ENCODE measurements at regions not wholly inside any gene's neighbourhood (a gene's known extent, or its start where the extent isn't known, plus 50 kb on each side); places are given as distances from the start of the nearest gene placed in this dataset.
A peak's percentile ranks its signal among the peaks of the same experiment; 100 is the strongest.

- ATAC-seq (peak; percentile 69), DNase-seq (ENCODE audit: low spot score) (peak; percentile 25)
- intact Hi-C loops (cut with DNase I) = no loop called here
Observed at GRCh38 chr11:10622957-10623791, 54.7 kb upstream of the LYVE1 start.

- intact Hi-C loops (cut with DNase I) = no loop called here
- no peak for DNase-seq (ENCODE audit: low spot score)
Observed at GRCh38 chr11:10622108-10622507, 53.6 kb upstream of the LYVE1 start.

GRCh38 chr11:10619131-10619680, 50.7 kb upstream of the LYVE1 start:
- intact Hi-C loops (cut with DNase I) = no loop called here
- ATAC-seq = no peak
- no peak for DNase-seq (ENCODE audit: low spot score)

More at GRCh38 chr11:10622108-10622507, 53.6 kb upstream of the LYVE1 start:
- ATAC-seq = no peak

GRCh38 chr11:10618490-10618889, 50.0 kb upstream of the LYVE1 start:
- DNase-seq (ENCODE audit: low spot score) = no peak
- no peak for ATAC-seq
- intact Hi-C loops (cut with DNase I) = no loop called here

All from sciatic nerve (tissue), 2 donors.